T-cell (primary cell): ENCODE measurements at regions not wholly inside any gene's neighbourhood (a gene's known extent, or its start where the extent isn't known, plus 50 kb on each side); places are given as distances from the start of the nearest gene placed in this dataset.

ENCODE experiments used
- ATAC-seq, 4 experiments: fragments of 200-7000 bp in 3 of 4; fragments of 150-1000 bp in 1 of 4; cut with Tn5 transposase; replicated peaks in 1 of 4; 1 replicate in 3 of 4; 2 replicates in 1 of 4; pipeline ENCODE4 v1.10.0; 2021; ENCODE audit warnings: moderate library complexity in 3 of 4, mild to moderate bottlenecking in 2 of 4, moderate number of reproducible peaks in 1 of 4
- CTCF ChIA-PET, 2 donors: fragments of 300-600 bp; sonication (Branson Sonifier 250); formaldehyde crosslinking; loops; one replicate each; lab custom pipeline; 2022; ENCODE audit warnings: antibody characterized with exemption in 2 of 2; lab: Charles Lee
- POLR2A ChIA-PET, 2 donors: fragments of 300-600 bp; sonication (Branson Sonifier 250); formaldehyde crosslinking; loops; one replicate each; lab custom pipeline; 2022; ENCODE audit warnings: antibody characterized with exemption in 2 of 2; lab: Charles Lee
- DNase-seq, 35 experiments: peaks; one replicate each; pipeline versions ENCODE4 v3.0.0 to v3.0.0-alpha.2; 2013 to 2023
- H3K27ac ChIP-seq: one replicate; pipeline ENCODE4 v1.5.1; 2013; ENCODE audit warnings: low read length
- H3K27me3 ChIP-seq, 2 experiments: replicated peaks in 1 of 2; 1 replicate in 1 of 2; 2 replicates in 1 of 2; pipeline versions ENCODE4 v1.6.1 to v1.7.0; 2013; ENCODE audit warnings: low read length in 1 of 2, mixed read lengths in 1 of 2; ENCODE audit not compliant: control insufficient read depth in 2 of 2, insufficient read depth in 2 of 2; ENCODE audit errors: extremely low read depth in 1 of 2
- H3K36me3 ChIP-seq, 2 donors: 1 replicate in 1 of 2; 2 replicates in 1 of 2; pipeline versions ENCODE4 v1.6.1 to v1.7.0; 2013; ENCODE audit warnings: low read length in 1 of 2; ENCODE audit not compliant: control insufficient read depth in 2 of 2, insufficient read depth in 1 of 2; ENCODE audit errors: extremely low read depth in 1 of 2
- H3K4me1 ChIP-seq, 2 experiments: 1 replicate in 1 of 2; 2 replicates in 1 of 2; pipeline versions ENCODE4 v1.6.1 to v1.7.0; 2013; ENCODE audit warnings: low read length in 2 of 2, mixed read lengths in 1 of 2; ENCODE audit not compliant: insufficient read depth in 2 of 2, control insufficient read depth in 1 of 2; ENCODE audit errors: extremely low read depth in 1 of 2
- H3K4me3 ChIP-seq, 2 donors: 1 replicate in 1 of 2; 2 replicates in 1 of 2; pipeline versions ENCODE4 v1.5.1 to v1.7.0; 2013; ENCODE audit warnings: mild to moderate bottlenecking in 2 of 2, low read length in 1 of 2, moderate library complexity in 1 of 2; ENCODE audit not compliant: control insufficient read depth in 1 of 2; ENCODE audit errors: extremely low read depth in 1 of 2
- H3K9me3 ChIP-seq: 2 replicates; pipeline ENCODE4 v1.7.0; 2013
- H3K27ac Mint-ChIP-seq, 2 donors: one replicate each; pipeline ENCODE4 v1.8.0; 2020 to 2021; ENCODE audit warnings: mild to moderate bottlenecking in 2 of 2, mixed read lengths in 2 of 2
- H3K27me3 Mint-ChIP-seq, 2 donors: one replicate each; pipeline ENCODE4 v1.8.0; 2021 to 2022; ENCODE audit warnings: mixed read lengths in 2 of 2
- H3K36me3 Mint-ChIP-seq: one replicate; pipeline ENCODE4 v1.8.0; 2021; ENCODE audit warnings: mixed read lengths
- H3K4me1 Mint-ChIP-seq, 3 donors: one replicate each; pipeline ENCODE4 v1.8.0; 2020 to 2022; ENCODE audit warnings: mixed read lengths in 3 of 3, mild to moderate bottlenecking in 1 of 3
- H3K4me3 Mint-ChIP-seq, 3 donors: one replicate each; pipeline ENCODE4 v1.8.0; 2020 to 2022; ENCODE audit warnings: mild to moderate bottlenecking in 3 of 3, mixed read lengths in 3 of 3, moderate library complexity in 3 of 3
- H3K9me3 Mint-ChIP-seq, 3 donors: one replicate each; pipeline ENCODE4 v1.8.0; 2020 to 2022; ENCODE audit warnings: mixed read lengths in 3 of 3
- WGBS: methylation state at CpG from one replicate; pipeline ENCODE4 v1.1.5; 2013; ENCODE audit warnings: missing lambda C conversion rate; ENCODE audit not compliant: insufficient coverage; 5-methylcytosine and 5-hydroxymethylcytosine counted together

DNA sequence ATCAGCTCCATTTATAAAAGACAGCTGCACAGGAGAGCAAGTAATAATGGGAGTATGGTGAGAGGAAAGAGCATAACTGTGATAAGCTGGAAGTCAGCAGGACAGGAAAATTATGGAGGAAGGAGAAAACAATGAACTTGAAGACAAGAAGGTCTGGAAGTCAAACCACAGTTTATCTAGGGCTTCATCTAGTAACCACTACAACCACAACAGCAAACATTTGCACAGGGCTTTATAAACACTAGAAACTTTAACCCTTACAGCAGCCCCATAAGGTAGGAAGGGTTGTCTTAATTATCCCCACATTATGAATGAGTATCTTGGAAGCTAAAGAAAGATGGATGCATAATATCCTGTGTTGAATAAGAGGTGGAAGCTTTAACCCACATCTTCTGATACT is 820.8 kb downstream of the IGSF11 start:
- H3K27ac ChIP-seq, result no peak overlapping the region
- ATAC-seq, result no peak
- peaks cover 5 to 16% (median 7%) of the 10 kb centered on the region in 3 donors for H3K9me3 Mint-ChIP-seq
- H3K36me3 Mint-ChIP-seq, result no peaks in the 10 kb centered on the region
- no peaks in the 10 kb centered on the region for H3K36me3 ChIP-seq
- no peaks in the 10 kb centered on the region for H3K4me1 ChIP-seq
- no peak overlapping the region for H3K4me3 ChIP-seq
- H3K27me3 Mint-ChIP-seq, result no peaks in the 10 kb centered on the region
- no peaks in the 10 kb centered on the region for H3K4me1 Mint-ChIP-seq
- H3K9me3 ChIP-seq, result no peaks in the 10 kb centered on the region
- DNase-seq, result no peak
- H3K4me3 Mint-ChIP-seq, result no peak overlapping the region
- CTCF ChIA-PET, result interaction anchor here in 1 of 2 donors (0.6 to 0.9 kb wide), 2 partner anchors 41 to 81 kb away, joined by 3 read pairs; no protein-coding TSS in a partner anchor
- no peak overlapping the region for H3K27ac Mint-ChIP-seq
- no peaks in the 10 kb centered on the region for H3K27me3 ChIP-seq
- POLR2A ChIA-PET, result no interaction called here

DNA sequence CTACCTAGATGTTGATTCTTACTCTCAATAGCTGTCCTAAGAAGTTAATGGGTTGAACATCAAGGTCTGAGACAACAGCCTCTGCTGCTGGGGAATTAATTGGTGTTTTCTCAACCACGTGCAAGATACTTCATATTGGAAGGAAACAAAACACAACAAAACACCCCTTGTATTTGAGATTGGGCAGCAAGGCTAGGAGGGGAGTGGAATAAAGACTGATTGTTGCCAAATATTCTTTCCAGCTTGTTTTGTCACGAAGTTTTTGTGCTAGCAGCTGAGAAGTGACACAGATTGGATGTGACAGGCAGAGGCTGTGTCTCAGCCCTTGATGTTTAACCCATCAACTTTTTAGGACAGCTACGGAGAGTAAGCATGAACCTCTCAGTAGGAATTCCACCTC is 808.4 kb downstream of the IGSF11 start:
- no peak overlapping the region for H3K27ac Mint-ChIP-seq
- H3K36me3 Mint-ChIP-seq, result no peaks in the 10 kb centered on the region
- ChIA-PET POLR2A (no interaction called here), CTCF (no interaction called here)
- H3K9me3 ChIP-seq, result no peaks in the 10 kb centered on the region
- H3K9me3 Mint-ChIP-seq, result peaks cover 4 to 37% (median 17%) of the 10 kb centered on the region in 3 donors
- no peak overlapping the region for H3K27ac ChIP-seq
- no peaks in the 10 kb centered on the region for H3K27me3 ChIP-seq
- no peaks in the 10 kb centered on the region for H3K4me1 ChIP-seq
- no peaks in the 10 kb centered on the region for H3K36me3 ChIP-seq
- H3K4me1 Mint-ChIP-seq, result no peaks in the 10 kb centered on the region
- whole genome bisulfite sequencing, result 33% methylated on average over 1 of the region's 3 CpGs
- H3K4me3 Mint-ChIP-seq, result no peak overlapping the region
- ATAC-seq (no peak), DNase-seq (no peak)
- H3K4me3 ChIP-seq, result no peak overlapping the region
- no peaks in the 10 kb centered on the region for H3K27me3 Mint-ChIP-seq

DNA sequence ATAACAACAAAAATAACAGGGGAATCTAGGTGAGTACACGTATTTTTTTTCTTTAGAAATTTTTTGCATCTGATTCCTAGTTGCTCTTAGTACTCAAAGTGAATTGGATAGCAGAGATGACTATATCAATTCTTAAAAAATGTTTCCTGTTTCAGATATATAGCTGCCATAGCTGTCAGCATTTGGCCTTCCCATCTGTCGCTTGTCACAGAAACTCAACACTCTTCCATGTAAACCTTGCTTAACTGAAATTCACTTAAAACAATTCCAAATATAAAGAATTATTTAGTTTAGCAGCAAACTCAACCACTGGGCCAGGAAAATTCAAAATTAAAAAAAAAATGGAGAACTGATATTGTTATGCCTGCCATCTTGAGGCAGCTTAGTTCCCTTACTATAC is 807.5 kb downstream of the IGSF11 start:
- H3K9me3 Mint-ChIP-seq, result peaks cover 2 to 27% (median 15%) of the 10 kb centered on the region in 3 donors
- no peak overlapping the region for H3K27ac ChIP-seq
- no peaks in the 10 kb centered on the region for H3K4me1 Mint-ChIP-seq
- no peak for ATAC-seq
- H3K36me3 Mint-ChIP-seq, result no peaks in the 10 kb centered on the region
- ChIA-PET CTCF (no interaction called here), POLR2A (no interaction called here)
- H3K27me3 Mint-ChIP-seq, result no peaks in the 10 kb centered on the region
- H3K4me3 ChIP-seq, result no peak overlapping the region
- no peak overlapping the region for H3K27ac Mint-ChIP-seq
- DNase-seq, result no peak
- WGBS, result 100% methylated on average over 1 of the region's 2 CpGs
- no peaks in the 10 kb centered on the region for H3K4me1 ChIP-seq
- no peaks in the 10 kb centered on the region for H3K36me3 ChIP-seq
- H3K9me3 ChIP-seq, result no peaks in the 10 kb centered on the region
- H3K27me3 ChIP-seq, result no peaks in the 10 kb centered on the region
- H3K4me3 Mint-ChIP-seq, result no peak overlapping the region

DNA sequence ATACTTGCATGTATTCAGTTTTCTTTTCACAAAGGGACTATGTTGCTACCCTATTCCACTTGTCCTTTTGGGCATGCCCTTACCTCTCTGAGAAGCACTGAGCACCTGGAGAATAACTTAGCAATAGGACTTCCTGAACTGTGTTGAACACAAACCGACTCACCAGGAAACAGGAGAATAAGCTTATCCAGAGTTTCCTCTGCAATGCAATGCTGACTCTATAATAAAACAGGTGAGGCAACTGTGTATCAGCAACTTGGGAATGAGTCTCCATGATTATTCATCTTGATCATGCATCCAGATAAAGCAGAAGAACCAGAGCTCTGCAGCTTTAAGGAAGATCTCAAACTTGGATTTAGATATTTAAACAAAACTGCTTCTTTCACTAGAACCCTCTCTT is 806.5 kb downstream of the IGSF11 start:
- Mint-ChIP-seq H3K4me1 (no peaks in the 10 kb centered on the region), H3K27ac (no peak overlapping the region), H3K9me3 (peaks cover 2 to 23% (median 19%) of the 10 kb centered on the region in 3 donors), H3K4me3 (no peak overlapping the region), H3K27me3 (no peaks in the 10 kb centered on the region), H3K36me3 (no peaks in the 10 kb centered on the region)
- Histone ChIP-seq H3K4me3 (no peak overlapping the region), H3K9me3 (no peaks in the 10 kb centered on the region), H3K36me3 (no peaks in the 10 kb centered on the region), H3K27ac (no peak overlapping the region), H3K27me3 (no peaks in the 10 kb centered on the region), H3K4me1 (no peaks in the 10 kb centered on the region)
- ATAC-seq, result no peak
- WGBS, result no CpG with 5 or more reads among the region's 1 CpG
- ChIA-PET CTCF (no interaction called here), POLR2A (no interaction called here)
- no peak for DNase-seq

DNA sequence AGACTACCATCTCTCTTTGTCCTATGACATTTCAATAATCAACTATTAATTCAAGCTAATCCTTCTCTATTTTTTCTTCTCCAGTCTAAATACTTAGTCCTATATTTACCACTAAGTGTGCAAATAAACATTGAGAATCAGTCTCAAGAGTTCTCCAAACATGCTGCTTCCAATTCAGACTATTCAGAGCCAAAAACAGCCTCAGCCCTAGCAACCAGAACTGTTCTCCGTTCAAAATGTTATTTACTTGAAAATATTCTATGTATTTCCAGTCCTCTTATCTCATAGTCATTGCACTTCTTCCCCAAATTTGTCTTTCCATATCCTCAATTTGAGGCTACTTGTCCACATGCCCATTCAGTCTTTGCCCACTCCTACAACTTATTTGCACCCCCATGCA is 805.5 kb downstream of the IGSF11 start:
- no peaks in the 10 kb centered on the region for H3K27me3 ChIP-seq
- no peak for DNase-seq
- 67% methylated on average over 1 of the region's 1 CpG for WGBS
- Mint-ChIP-seq H3K4me1 (no peaks in the 10 kb centered on the region), H3K9me3 (peaks cover 0 to 18% (median 16%) of the 10 kb centered on the region in 3 donors), H3K27me3 (no peaks in the 10 kb centered on the region), H3K36me3 (no peaks in the 10 kb centered on the region), H3K27ac (no peak overlapping the region), H3K4me3 (no peak overlapping the region)
- H3K9me3 ChIP-seq, result no peaks in the 10 kb centered on the region
- ChIA-PET POLR2A (interaction anchor here in 1 of 2 donors (0.7 kb wide), 1 partner anchor 851 kb away, joined by 11 read pairs; no protein-coding TSS in a partner anchor), CTCF (no interaction called here)
- no peaks in the 10 kb centered on the region for H3K36me3 ChIP-seq
- no peak overlapping the region for H3K4me3 ChIP-seq
- H3K27ac ChIP-seq, result no peak overlapping the region
- no peak for ATAC-seq
- no peaks in the 10 kb centered on the region for H3K4me1 ChIP-seq

DNA sequence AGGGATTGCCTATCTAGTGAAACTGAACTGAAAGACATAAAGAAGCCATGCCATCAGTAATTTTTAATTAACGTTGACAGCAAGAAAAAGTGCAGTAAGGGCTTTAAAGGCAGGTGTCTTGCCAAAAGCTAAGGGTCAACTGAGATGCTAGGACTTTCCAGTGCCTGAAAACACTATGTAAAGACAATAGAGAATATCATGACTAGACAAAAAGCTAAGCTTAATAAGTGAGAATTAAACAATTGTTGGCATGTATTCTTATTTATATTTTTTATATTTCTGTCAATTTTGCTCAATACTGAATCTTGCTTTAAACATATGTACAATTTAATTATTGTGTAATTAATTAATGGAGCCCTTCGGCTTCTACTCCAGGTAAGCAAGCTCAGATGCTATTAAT is 803.1 kb downstream of the IGSF11 start:
- CTCF ChIA-PET, result no interaction called here
- no peaks in the 10 kb centered on the region for H3K36me3 Mint-ChIP-seq

DNA sequence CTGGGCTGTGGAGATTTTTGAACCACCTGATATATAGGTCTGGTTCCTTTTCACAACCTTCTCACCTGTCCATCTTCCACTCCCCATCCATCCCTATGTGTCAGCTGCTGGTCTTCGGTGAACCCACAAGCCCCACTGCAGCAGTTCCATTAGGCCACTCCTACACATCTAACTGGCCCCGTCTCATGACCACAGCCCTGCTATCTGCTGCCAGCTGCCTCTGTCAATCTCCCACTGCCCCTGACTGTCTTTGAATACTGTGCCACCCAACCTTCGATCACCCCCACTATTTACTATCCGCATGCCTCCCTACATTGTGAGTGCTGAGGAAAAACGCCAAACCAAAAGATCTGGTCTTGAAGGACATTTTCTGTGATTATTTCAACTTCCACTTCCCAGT is 795.4 kb downstream of the IGSF11 start:
- 86% methylated on average over 2 of the region's 5 CpGs for WGBS

More for the DNA sequence above, 803.1 kb downstream of the IGSF11 start:
- peaks cover 4 to 14% (median 8%) of the 10 kb centered on the region in 3 donors for H3K9me3 Mint-ChIP-seq
- Histone ChIP-seq H3K4me1 (no peaks in the 10 kb centered on the region), H3K4me3 (no peak overlapping the region), H3K9me3 (no peaks in the 10 kb centered on the region), H3K27me3 (no peaks in the 10 kb centered on the region), H3K27ac (no peak overlapping the region), H3K36me3 (no peaks in the 10 kb centered on the region)
- no peak overlapping the region for H3K27ac Mint-ChIP-seq
- POLR2A ChIA-PET, result no interaction called here
- H3K4me3 Mint-ChIP-seq, result no peak overlapping the region
- no CpG with 5 or more reads among the region's 2 CpGs for WGBS
- H3K4me1 Mint-ChIP-seq, result no peaks in the 10 kb centered on the region
- H3K27me3 Mint-ChIP-seq, result no peaks in the 10 kb centered on the region
- DNase-seq, result no peak
- no peak for ATAC-seq

More for the DNA sequence above, 795.4 kb downstream of the IGSF11 start:
- ATAC-seq (no peak), DNase-seq (no peak)
- Histone ChIP-seq H3K9me3 (no peaks in the 10 kb centered on the region), H3K4me3 (no peak overlapping the region), H3K4me1 (no peaks in the 10 kb centered on the region), H3K27me3 (no peaks in the 10 kb centered on the region), H3K36me3 (no peaks in the 10 kb centered on the region), H3K27ac (no peak overlapping the region)
- peaks cover 3 to 10% (median 5%) of the 10 kb centered on the region in 3 donors for H3K9me3 Mint-ChIP-seq
- ChIA-PET POLR2A (no interaction called here), CTCF (no interaction called here)
- no peak overlapping the region for H3K27ac Mint-ChIP-seq
- no peaks in the 10 kb centered on the region for H3K36me3 Mint-ChIP-seq
- H3K4me3 Mint-ChIP-seq, result no peak overlapping the region
- H3K4me1 Mint-ChIP-seq, result no peaks in the 10 kb centered on the region
- H3K27me3 Mint-ChIP-seq, result no peaks in the 10 kb centered on the region
